Keratinocyte (primary cell): ENCODE measurements at regions not wholly inside any gene's neighbourhood (a gene's known extent, or its start where the extent isn't known, plus 50 kb on each side); places are given as distances from the start of the nearest gene placed in this dataset.

ENCODE experiments used
- DNase-seq: peaks from one replicate; pipeline ENCODE4 v3.0.0-alpha.2; 2011; ENCODE audit warnings: low read depth, missing footprints, low spot score
- FAIRE-seq: peaks from 2 replicates; lab custom pipeline; 2011; peaks lifted over from hg19 to GRCh38; lab: Jason Lieb, UNC
- H2AFZ ChIP-seq: 2 replicates; pipeline ENCODE4 v1.6.0; 2012; ENCODE audit warnings: low read length, control low read depth, inconsistent platforms; ENCODE audit not compliant: control insufficient read depth
- H3K27ac ChIP-seq: 2 replicates; pipeline ENCODE4 v1.5.1; 2011; ENCODE audit warnings: low read length; ENCODE audit not compliant: control insufficient read depth, insufficient read depth
- H3K27me3 ChIP-seq: 3 replicates; pipeline ENCODE4 v1.6.0; 2011; ENCODE audit warnings: low read length; ENCODE audit not compliant: control insufficient read depth, insufficient read depth; ENCODE audit errors: extremely low read depth
- H3K36me3 ChIP-seq, 2 experiments: 2 replicates in 1 of 2; 3 replicates in 1 of 2; pipeline ENCODE4 v1.5.1; 2011; ENCODE audit warnings: low read length in 2 of 2, mild to moderate bottlenecking in 1 of 2; ENCODE audit not compliant: control insufficient read depth in 2 of 2, insufficient read depth in 2 of 2; ENCODE audit errors: extremely low read depth in 1 of 2
- H3K4me1 ChIP-seq: 3 replicates; pipeline ENCODE4 v1.5.1; 2011; ENCODE audit warnings: low read length; ENCODE audit not compliant: control insufficient read depth, insufficient read depth; ENCODE audit errors: extremely low read depth
- H3K4me2 ChIP-seq: 3 replicates; pipeline ENCODE4 v1.6.0; 2011; ENCODE audit warnings: low read depth, low read length; ENCODE audit not compliant: control insufficient read depth, insufficient read depth; ENCODE audit errors: extremely low read depth
- H3K4me3 ChIP-seq, 3 experiments: fragments of 200-600 bp in 1 of 3; sonication (generic) in 1 of 3; 2 replicates in 2 of 3; 3 replicates in 1 of 3; pipeline ENCODE4 v1.5.1; 2011 to 2016; ENCODE audit warnings: low read length in 3 of 3, mild to moderate bottlenecking in 3 of 3, control low read depth in 2 of 3, inconsistent platforms in 1 of 3, low read depth in 1 of 3, mixed read lengths in 1 of 3, mixed run types in 1 of 3, moderate library complexity in 1 of 3; ENCODE audit not compliant: control insufficient read depth in 2 of 3, insufficient read depth in 2 of 3; ENCODE audit errors: extremely low read depth in 1 of 3
- H3K79me2 ChIP-seq: 2 replicates; pipeline ENCODE4 v1.6.0; 2012; ENCODE audit warnings: low read length; ENCODE audit not compliant: control insufficient read depth, insufficient read depth
- H3K9ac ChIP-seq: 3 replicates; pipeline ENCODE4 v1.6.0; 2011; ENCODE audit warnings: low read length; ENCODE audit not compliant: control insufficient read depth, insufficient read depth; ENCODE audit errors: extremely low read depth
- H3K9me1 ChIP-seq: 3 replicates; pipeline ENCODE4 v1.6.0; 2011; ENCODE audit warnings: low read length; ENCODE audit not compliant: control insufficient read depth, insufficient read depth; ENCODE audit errors: extremely low read depth
- H3K9me3 ChIP-seq: 2 replicates; pipeline ENCODE4 v1.5.1; 2012; ENCODE audit warnings: low read depth, low read length; ENCODE audit not compliant: control insufficient read depth
- H4K20me1 ChIP-seq: 3 replicates; pipeline ENCODE4 v1.6.0; 2011; ENCODE audit warnings: low read length; ENCODE audit not compliant: control insufficient read depth, insufficient read depth; ENCODE audit errors: extremely low read depth
- EZH2 ChIP-seq: IDR thresholded peaks from one replicate; pipeline ENCODE4 v1.6.1; 2012; ENCODE audit warnings: inconsistent platforms, mild to moderate bottlenecking, low read length, moderate library complexity
- dilution Hi-C: fragments of 300-500 bp; cut with MboI; formaldehyde crosslinking; loops from one replicate; pipeline ENCODE4 v1.7.0; 2020; ENCODE audit warnings: low sequenced_read_pairs; ENCODE audit not compliant: extremely low pct_ligation_motif_present
- TF ChIP-seq, protein P1 (sequence below), 3 experiments: IDR thresholded peaks in 1 of 3; conservative IDR thresholded peaks in 1 of 3; optimal IDR thresholded peaks in 1 of 3; 2 replicates in 2 of 3; 3 replicates in 1 of 3; pipeline versions ENCODE3 to v1.5.1; 2011; ENCODE audit warnings: low read length in 3 of 3, mild to moderate bottlenecking in 3 of 3, moderate library complexity in 2 of 3, control low read depth in 1 of 3, inconsistent platforms in 1 of 3; ENCODE audit not compliant: insufficient read depth in 2 of 3; ENCODE audit errors: extremely low read depth in 1 of 3

DNA sequence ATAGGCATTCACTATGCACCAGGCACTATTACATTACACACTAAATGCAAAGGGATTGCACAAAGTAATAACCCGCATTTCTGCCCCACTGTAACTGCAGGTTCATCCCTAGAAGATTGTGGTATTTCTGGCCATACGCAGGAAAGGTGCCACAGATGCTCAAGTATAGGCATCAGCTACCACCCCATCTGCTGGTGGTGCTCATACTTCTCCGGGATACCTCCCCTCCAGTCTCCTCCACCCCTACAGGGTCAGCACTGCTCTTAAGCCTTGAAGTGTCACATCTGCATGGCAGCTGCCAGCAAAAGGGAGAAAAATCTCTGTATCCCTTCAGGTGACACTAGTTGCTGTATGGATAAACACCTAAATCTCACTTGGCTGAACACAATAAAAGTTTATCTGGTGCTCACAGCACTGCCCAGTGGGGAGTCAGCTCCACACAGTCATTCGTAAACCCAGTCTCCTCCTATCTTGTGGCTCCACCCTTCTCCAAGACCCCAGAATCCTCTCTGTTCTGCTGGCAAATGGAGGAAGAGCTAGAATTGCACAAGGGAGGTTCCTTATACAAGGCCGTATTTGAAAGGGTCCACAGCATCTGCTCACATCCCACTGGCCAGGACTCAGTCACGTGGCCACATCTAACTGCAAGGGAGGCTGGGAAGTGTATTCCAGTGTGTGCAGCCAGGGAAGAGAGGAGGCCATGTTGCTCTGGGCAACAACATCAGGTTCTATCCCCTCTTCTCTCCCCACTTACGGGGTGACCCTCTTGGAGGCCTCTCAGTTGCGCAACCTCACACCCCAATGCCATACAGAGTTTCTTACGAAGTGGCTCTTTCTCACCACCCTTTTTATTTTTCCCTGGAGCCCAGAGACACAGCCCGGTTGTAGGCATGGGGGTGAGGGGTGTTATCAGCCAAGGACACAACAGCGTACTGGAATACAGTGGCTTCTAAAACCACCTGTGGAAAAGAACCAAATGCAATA, 114.7 kb downstream of the BUD13 start:
- FAIRE-seq = no peak
- Histone ChIP-seq H4K20me1 (no peaks in the 10 kb centered on the region), H3K27ac (no peak overlapping the region), H3K36me3 (no peaks in the 10 kb centered on the region), H3K79me2 (no peaks in the 10 kb centered on the region), H3K9ac (no peak overlapping the region), H3K9me1 (no peaks in the 10 kb centered on the region), H2AFZ (no peak overlapping the region), H3K9me3 (no peaks in the 10 kb centered on the region), H3K27me3 (no peaks in the 10 kb centered on the region), H3K4me2 (no peak overlapping the region), H3K4me1 (no peaks in the 10 kb centered on the region), H3K4me3 (no peak overlapping the region)
- TF ChIP-seq, protein P1, sequence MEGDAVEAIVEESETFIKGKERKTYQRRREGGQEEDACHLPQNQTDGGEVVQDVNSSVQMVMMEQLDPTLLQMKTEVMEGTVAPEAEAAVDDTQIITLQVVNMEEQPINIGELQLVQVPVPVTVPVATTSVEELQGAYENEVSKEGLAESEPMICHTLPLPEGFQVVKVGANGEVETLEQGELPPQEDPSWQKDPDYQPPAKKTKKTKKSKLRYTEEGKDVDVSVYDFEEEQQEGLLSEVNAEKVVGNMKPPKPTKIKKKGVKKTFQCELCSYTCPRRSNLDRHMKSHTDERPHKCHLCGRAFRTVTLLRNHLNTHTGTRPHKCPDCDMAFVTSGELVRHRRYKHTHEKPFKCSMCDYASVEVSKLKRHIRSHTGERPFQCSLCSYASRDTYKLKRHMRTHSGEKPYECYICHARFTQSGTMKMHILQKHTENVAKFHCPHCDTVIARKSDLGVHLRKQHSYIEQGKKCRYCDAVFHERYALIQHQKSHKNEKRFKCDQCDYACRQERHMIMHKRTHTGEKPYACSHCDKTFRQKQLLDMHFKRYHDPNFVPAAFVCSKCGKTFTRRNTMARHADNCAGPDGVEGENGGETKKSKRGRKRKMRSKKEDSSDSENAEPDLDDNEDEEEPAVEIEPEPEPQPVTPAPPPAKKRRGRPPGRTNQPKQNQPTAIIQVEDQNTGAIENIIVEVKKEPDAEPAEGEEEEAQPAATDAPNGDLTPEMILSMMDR (optimal IDR thresholded peaks at IDR 0.05 in 1 of 3, IDR thresholded peaks at IDR 0.05 in 1 of 3, conservative IDR thresholded peaks at IDR 0.05 in 1 of 3; ENCODE audit: extremely low read depth in 1 of 3, insufficient read depth in 2 of 3, low read length in 3 of 3) = no peak
- TF ChIP-seq EZH2 = no peak
- dilution Hi-C loops = no loop called here
- no peak for DNase-seq

DNA sequence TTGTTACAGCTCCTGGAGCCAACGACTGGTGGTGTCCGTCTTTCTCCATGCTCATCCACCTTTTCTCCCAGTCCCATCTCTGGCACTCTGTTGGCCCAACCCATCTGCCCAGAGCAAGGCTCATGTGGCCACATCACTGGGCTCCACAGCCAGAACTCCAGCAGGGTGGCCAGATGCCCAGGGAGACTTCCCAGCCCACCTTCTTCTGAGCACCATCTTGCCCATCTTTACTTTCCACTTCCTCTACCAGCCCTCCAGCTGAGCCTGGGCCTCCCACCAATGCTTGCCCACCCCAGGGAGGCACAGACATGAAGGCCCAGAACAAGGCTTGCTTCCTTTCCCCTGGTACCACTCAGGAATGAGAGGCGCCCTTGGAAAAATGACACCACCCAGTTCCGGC, 116.8 kb downstream of the BUD13 start:
- Histone ChIP-seq H3K9me3 (no peaks in the 10 kb centered on the region), H3K27me3 (no peaks in the 10 kb centered on the region), H3K36me3 (no peaks in the 10 kb centered on the region), H3K9me1 (no peaks in the 10 kb centered on the region), H3K4me2 (no peak overlapping the region), H2AFZ (no peak overlapping the region), H3K9ac (no peak overlapping the region), H3K79me2 (no peaks in the 10 kb centered on the region), H4K20me1 (no peaks in the 10 kb centered on the region), H3K27ac (no peak overlapping the region), H3K4me3 (no peak overlapping the region), H3K4me1 (no peaks in the 10 kb centered on the region)
- DNase-seq (no peak), FAIRE-seq (no peak)
- TF ChIP-seq, protein P1 (optimal IDR thresholded peaks at IDR 0.05 in 1 of 3, IDR thresholded peaks at IDR 0.05 in 1 of 3, conservative IDR thresholded peaks at IDR 0.05 in 1 of 3; ENCODE audit: extremely low read depth in 1 of 3, insufficient read depth in 2 of 3, low read length in 3 of 3) = no peak
- dilution Hi-C loops = no loop called here
